Astrocyte (in vitro differentiated cells and primary cell): ENCODE measurements at regions not wholly inside any gene's neighbourhood (a gene's known extent, or its start where the extent isn't known, plus 50 kb on each side); places are given as distances from the start of the nearest gene placed in this dataset.
"Not testable (repeated sequence)": the region's sequence is repeated elsewhere in the genome, so short reads cannot be mapped to it uniquely, and the experiment has no call there.

Experiments used
- EZH2 ChIP-seq: IDR thresholded peaks from 2 replicates; pipeline ENCODE4 v1.6.1; 2012; ENCODE audit warnings: mild to moderate bottlenecking, low read length, inconsistent platforms; ENCODE audit not compliant: insufficient read depth
- TF ChIP-seq, protein P1 (sequence below): IDR thresholded peaks from 2 replicates; pipeline ENCODE4 v1.5.1; 2011; ENCODE audit warnings: low read depth, mild to moderate bottlenecking, inconsistent platforms, low read length, moderate library complexity; ENCODE audit not compliant: insufficient read depth

DNA sequence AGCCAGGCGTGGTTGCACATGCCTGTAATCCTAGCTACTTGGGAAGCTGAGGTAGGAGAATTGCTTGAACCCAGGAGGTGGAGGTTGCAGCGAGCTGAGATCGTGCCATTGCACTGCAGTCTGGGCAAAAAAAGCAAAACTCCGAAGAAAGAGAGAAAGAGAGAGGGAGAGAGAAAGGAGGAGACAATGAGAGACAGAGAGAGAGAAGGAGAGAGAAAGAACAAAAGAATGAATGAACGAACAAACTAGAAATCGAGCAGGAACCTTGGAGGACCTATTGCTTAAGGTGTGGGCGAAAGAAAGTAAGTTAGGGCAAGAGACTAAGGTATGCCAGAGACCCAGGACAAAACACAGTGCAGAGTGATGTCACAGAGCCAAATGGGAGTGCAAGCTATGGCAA lies 102.8 kb upstream of the FBXO28 start:
- TF ChIP-seq EZH2 = not testable (repeated sequence)
- TF ChIP-seq, protein P1, sequence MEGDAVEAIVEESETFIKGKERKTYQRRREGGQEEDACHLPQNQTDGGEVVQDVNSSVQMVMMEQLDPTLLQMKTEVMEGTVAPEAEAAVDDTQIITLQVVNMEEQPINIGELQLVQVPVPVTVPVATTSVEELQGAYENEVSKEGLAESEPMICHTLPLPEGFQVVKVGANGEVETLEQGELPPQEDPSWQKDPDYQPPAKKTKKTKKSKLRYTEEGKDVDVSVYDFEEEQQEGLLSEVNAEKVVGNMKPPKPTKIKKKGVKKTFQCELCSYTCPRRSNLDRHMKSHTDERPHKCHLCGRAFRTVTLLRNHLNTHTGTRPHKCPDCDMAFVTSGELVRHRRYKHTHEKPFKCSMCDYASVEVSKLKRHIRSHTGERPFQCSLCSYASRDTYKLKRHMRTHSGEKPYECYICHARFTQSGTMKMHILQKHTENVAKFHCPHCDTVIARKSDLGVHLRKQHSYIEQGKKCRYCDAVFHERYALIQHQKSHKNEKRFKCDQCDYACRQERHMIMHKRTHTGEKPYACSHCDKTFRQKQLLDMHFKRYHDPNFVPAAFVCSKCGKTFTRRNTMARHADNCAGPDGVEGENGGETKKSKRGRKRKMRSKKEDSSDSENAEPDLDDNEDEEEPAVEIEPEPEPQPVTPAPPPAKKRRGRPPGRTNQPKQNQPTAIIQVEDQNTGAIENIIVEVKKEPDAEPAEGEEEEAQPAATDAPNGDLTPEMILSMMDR = not testable (repeated sequence)
